Neuronal stem cell (in vitro differentiated cells): ENCODE measurements at regions not wholly inside any gene's neighbourhood (a gene's known extent, or its start where the extent isn't known, plus 50 kb on each side); places are given as distances from the start of the nearest gene placed in this dataset.
A peak's percentile ranks its signal among the peaks of the same experiment; 100 is the strongest.

Experiments used
- DNase-seq: peaks from one replicate; pipeline ENCODE4 v3.0.0-alpha.2; 2013; ENCODE audit warnings: low spot score
- H2AFZ ChIP-seq: one replicate; pipeline ENCODE4 v1.6.1; 2013; ENCODE audit warnings: mild to moderate bottlenecking, low read length, inconsistent platforms
- H2AK5ac ChIP-seq: 2 replicates; pipeline ENCODE4 v1.6.1; 2013; ENCODE audit warnings: low read depth, mild to moderate bottlenecking, inconsistent platforms, low read length, moderate library complexity, mixed read lengths
- H2BK120ac ChIP-seq: 2 replicates; pipeline ENCODE4 v1.6.1; 2013; ENCODE audit warnings: low read depth, mild to moderate bottlenecking, inconsistent platforms, low read length, moderate library complexity, mixed read lengths
- H2BK12ac ChIP-seq: one replicate; pipeline ENCODE4 v1.6.1; 2013; ENCODE audit warnings: low read length, inconsistent platforms
- H2BK15ac ChIP-seq: 2 replicates; pipeline ENCODE4 v1.6.1; 2013; ENCODE audit warnings: mild to moderate bottlenecking, low read length, inconsistent platforms, mixed read lengths
- H2BK5ac ChIP-seq: one replicate; pipeline ENCODE4 v1.6.1; 2013; ENCODE audit warnings: inconsistent platforms, mild to moderate bottlenecking, low read length, moderate library complexity
- H3K14ac ChIP-seq: one replicate; pipeline ENCODE4 v1.6.1; 2013; ENCODE audit warnings: low read length, inconsistent platforms
- H3K18ac ChIP-seq: 2 replicates; pipeline ENCODE4 v1.6.1; 2013; ENCODE audit warnings: low read length, inconsistent platforms
- H3K23ac ChIP-seq: 2 replicates; pipeline ENCODE4 v1.6.1; 2013; ENCODE audit warnings: low read depth, mild to moderate bottlenecking, mixed read lengths, low read length, inconsistent platforms; ENCODE audit not compliant: poor library complexity
- H3K27ac ChIP-seq: replicated peaks from 3 replicates; pipeline ENCODE4 v1.5.1; 2013; ENCODE audit warnings: low read length, inconsistent platforms
- H3K27me3 ChIP-seq, 3 experiments: 2 replicates each; pipeline ENCODE4 v1.6.1; 2013; ENCODE audit warnings: low read length in 3 of 3, mild to moderate bottlenecking in 2 of 3, inconsistent platforms in 1 of 3, low read depth in 1 of 3, mixed read lengths in 1 of 3, moderate library complexity in 1 of 3; ENCODE audit not compliant: control insufficient read depth in 3 of 3, insufficient read depth in 3 of 3
- H3K36me3 ChIP-seq, 2 donors: replicated peaks in 1 of 2; 2 replicates each; pipeline ENCODE4 v1.6.1; 2013; ENCODE audit warnings: low read length in 2 of 2; ENCODE audit not compliant: control insufficient read depth in 2 of 2, insufficient read depth in 2 of 2
- H3K4ac ChIP-seq: 2 replicates; pipeline ENCODE4 v1.6.1; 2013; ENCODE audit warnings: inconsistent platforms, mild to moderate bottlenecking, low read length, moderate library complexity
- H3K4me1 ChIP-seq, 2 donors: 1 replicate in 1 of 2; 2 replicates in 1 of 2; pipeline ENCODE4 v1.6.1; 2013; ENCODE audit warnings: low read length in 2 of 2, low read depth in 1 of 2; ENCODE audit not compliant: control insufficient read depth in 2 of 2, insufficient read depth in 1 of 2
- H3K4me2 ChIP-seq: one replicate; pipeline ENCODE4 v1.6.1; 2013; ENCODE audit warnings: mild to moderate bottlenecking, low read length, inconsistent platforms; ENCODE audit not compliant: insufficient read depth, poor library complexity, severe bottlenecking
- H3K4me3 ChIP-seq, 2 donors: 2 replicates each; pipeline ENCODE4 v1.5.1; 2013; ENCODE audit warnings: low read length in 2 of 2, mild to moderate bottlenecking in 2 of 2, inconsistent platforms in 1 of 2, moderate library complexity in 1 of 2
- H3K79me1 ChIP-seq: one replicate; pipeline ENCODE4 v1.6.1; 2013; ENCODE audit warnings: low read depth, mild to moderate bottlenecking, inconsistent platforms, low read length, moderate library complexity
- H3K9ac ChIP-seq: one replicate; pipeline ENCODE4 v1.6.1; 2013; ENCODE audit warnings: mild to moderate bottlenecking, low read depth, low read length, inconsistent platforms; ENCODE audit not compliant: poor library complexity
- H3K9me3 ChIP-seq, 2 donors: replicated peaks in 1 of 2; 2 replicates each; pipeline versions ENCODE3 to v1.6.1; 2013; ENCODE audit warnings: low read length in 2 of 2, mild to moderate bottlenecking in 2 of 2, inconsistent platforms in 1 of 2, low read depth in 1 of 2, mixed read lengths in 1 of 2, moderate library complexity in 1 of 2; ENCODE audit not compliant: control insufficient read depth in 2 of 2, insufficient read depth in 1 of 2
- H4K8ac ChIP-seq: one replicate; pipeline ENCODE4 v1.6.1; 2013; ENCODE audit warnings: low read depth, mild to moderate bottlenecking, inconsistent platforms, low read length, moderate library complexity
- H4K91ac ChIP-seq: one replicate; pipeline ENCODE4 v1.6.1; 2013; ENCODE audit warnings: low read length, low read depth, mild to moderate bottlenecking, inconsistent platforms; ENCODE audit not compliant: poor library complexity
- WGBS, 2 donors: extraction: QIAGEN DNeasy Blood & Tissue Kit; methylation state at CpG; one replicate each; pipeline ENCODE4 v1.1.7; 2013; ENCODE audit warnings: missing lambda C conversion rate in 2 of 2, mixed read lengths in 1 of 2; ENCODE audit not compliant: insufficient read length in 2 of 2, insufficient replicate concordance in 1 of 2; ENCODE audit errors: extremely low coverage in 2 of 2; 5-methylcytosine and 5-hydroxymethylcytosine counted together

DNA sequence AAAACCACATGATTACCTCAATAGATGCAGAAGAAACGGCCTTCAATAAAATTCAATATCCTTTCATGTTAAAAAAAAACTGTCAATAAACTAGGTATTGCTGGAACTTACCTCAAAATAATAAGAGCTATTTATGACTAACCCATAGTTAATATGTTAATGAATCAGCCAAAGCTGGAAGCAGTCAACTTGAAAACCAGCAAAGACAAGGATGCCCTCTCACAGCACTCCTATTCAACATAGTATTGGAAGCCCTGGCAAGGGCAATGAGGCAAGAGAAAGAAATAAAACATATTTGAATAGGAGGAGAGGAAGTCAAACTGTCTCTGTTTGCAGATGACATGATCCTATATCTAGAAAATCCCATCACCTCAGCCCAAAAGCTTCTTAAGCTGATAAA, 456.1 kb downstream of the OCA2 start:
- no peak overlapping the region for H4K8ac ChIP-seq
- H3K18ac ChIP-seq, result no peak overlapping the region
- H2BK5ac ChIP-seq, result no peak overlapping the region
- no peak overlapping the region for H2AFZ ChIP-seq
- no peak overlapping the region for H3K9ac ChIP-seq
- WGBS, 2 donors, result no CpG with 5 or more reads among the region's 1 CpG
- H4K91ac ChIP-seq, result no peak overlapping the region
- no peak overlapping the region for H2BK15ac ChIP-seq
- no peak overlapping the region for H3K23ac ChIP-seq
- H3K14ac ChIP-seq, result no peak overlapping the region
- no peak overlapping the region for H3K27ac ChIP-seq
- no peak for DNase-seq
- H3K9me3 ChIP-seq, result peaks cover 0 to 5% of the 10 kb centered on the region in 2 donors
- no peak overlapping the region for H2BK12ac ChIP-seq
- H2AK5ac ChIP-seq, result no peak overlapping the region
- no peak overlapping the region for H3K4ac ChIP-seq
- H3K4me2 ChIP-seq, result no peak overlapping the region
- no peak overlapping the region for H2BK120ac ChIP-seq
- peaks cover 0 to 7% of the 10 kb centered on the region in 2 donors for H3K4me1 ChIP-seq
- peaks cover 0 to 2% of the 10 kb centered on the region in 2 donors for H3K36me3 ChIP-seq
- no peaks in the 10 kb centered on the region for H3K27me3 ChIP-seq
- H3K4me3 ChIP-seq, result no peak overlapping the region
- no peaks in the 10 kb centered on the region for H3K79me1 ChIP-seq

DNA sequence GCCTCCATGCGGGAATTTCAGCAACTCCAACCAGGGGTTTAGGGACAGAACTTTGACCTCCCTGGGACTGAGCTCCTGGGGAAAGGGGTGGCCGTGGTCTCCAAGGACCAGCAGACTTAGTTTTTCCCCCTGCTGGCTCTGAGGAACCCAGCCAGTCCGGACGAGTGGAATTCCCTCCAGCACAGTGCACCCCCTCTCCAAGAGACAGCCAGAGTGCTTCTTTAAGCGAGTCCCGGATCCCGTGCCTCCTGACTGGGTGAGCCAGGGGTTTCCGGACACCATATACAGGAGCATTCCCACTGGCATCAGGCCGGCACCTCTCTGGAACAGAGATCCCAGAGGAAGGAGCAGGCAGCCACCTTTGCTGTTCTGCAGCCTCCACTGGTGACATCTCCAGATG, 459.5 kb downstream of the OCA2 start:
- Histone ChIP-seq H3K4me2 (no peak overlapping the region), H3K79me1 (no peaks in the 10 kb centered on the region), H3K14ac (peak overlapping the region; percentile 94), H2BK15ac (peak overlapping the region; percentile 74), H2BK120ac (no peak overlapping the region), H2AK5ac (peak overlapping the region; percentile 89), H3K4me1 (peaks cover 0 to 4% of the 10 kb centered on the region in 2 donors), H3K18ac (peak overlapping the region; percentile 83), H4K8ac (no peak overlapping the region), H3K36me3 (peaks cover 0 to 1% of the 10 kb centered on the region in 2 donors), H2BK5ac (no peak overlapping the region), H2BK12ac (no peak overlapping the region), H3K4ac (no peak overlapping the region), H3K27me3 (no peaks in the 10 kb centered on the region), H3K27ac (no peak overlapping the region), H3K9ac (no peak overlapping the region), H3K9me3 (peaks cover 0 to 3% of the 10 kb centered on the region in 2 donors), H3K4me3 (no peak overlapping the region), H2AFZ (no peak overlapping the region), H4K91ac (no peak overlapping the region), H3K23ac (peak overlapping the region; percentile 43)
- no peak for DNase-seq
- WGBS, 2 donors, result no CpG with 5 or more reads among the region's 9 CpGs

DNA sequence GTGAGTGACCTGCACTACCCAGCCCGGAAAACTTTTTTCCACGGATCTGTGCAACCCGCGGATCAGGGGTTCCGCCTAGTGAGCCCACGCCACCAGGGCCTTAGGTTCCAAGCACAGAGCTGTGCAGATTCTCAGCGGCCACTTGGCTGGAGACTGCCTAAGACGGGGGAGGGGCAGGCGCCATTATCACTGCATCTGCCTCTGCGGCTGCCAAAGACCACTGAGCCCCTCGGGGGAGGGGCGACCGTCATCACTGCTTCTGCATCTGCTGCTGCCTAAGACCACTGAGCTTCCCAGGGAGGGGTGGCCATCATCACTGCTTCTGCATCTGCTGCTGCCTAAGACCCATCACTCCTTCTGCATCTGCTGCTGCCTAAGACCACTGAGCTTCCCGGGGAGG, 460.2 kb downstream of the OCA2 start:
- no peak overlapping the region for H2BK5ac ChIP-seq
- no peak overlapping the region for H4K91ac ChIP-seq
- H3K27ac ChIP-seq, result no peak overlapping the region
- H3K14ac ChIP-seq, result peak overlapping the region; percentile 94
- no peak overlapping the region for H3K9ac ChIP-seq
- no peak overlapping the region for H2AFZ ChIP-seq
- no peak overlapping the region for H3K4me3 ChIP-seq
- no peak for DNase-seq
- no peaks in the 10 kb centered on the region for H3K27me3 ChIP-seq
- H3K18ac ChIP-seq, result peak overlapping the region; percentile 83
- H3K79me1 ChIP-seq, result no peaks in the 10 kb centered on the region
- peak overlapping the region; percentile 74 for H2BK15ac ChIP-seq
- H3K23ac ChIP-seq, result peak overlapping the region; percentile 43
- peak overlapping the region; percentile 89 for H2AK5ac ChIP-seq
- H2BK12ac ChIP-seq, result peak overlapping the region; percentile 84
- no peak overlapping the region for H2BK120ac ChIP-seq
- H3K4me2 ChIP-seq, result no peak overlapping the region
- peaks cover 0 to 4% of the 10 kb centered on the region in 2 donors for H3K4me1 ChIP-seq
- H4K8ac ChIP-seq, result no peak overlapping the region
- H3K9me3 ChIP-seq, result no peaks in the 10 kb centered on the region
- no peak overlapping the region for H3K4ac ChIP-seq
- no peaks in the 10 kb centered on the region for H3K36me3 ChIP-seq
- WGBS, 2 donors, result no CpG with 5 or more reads among the region's 14 CpGs

DNA sequence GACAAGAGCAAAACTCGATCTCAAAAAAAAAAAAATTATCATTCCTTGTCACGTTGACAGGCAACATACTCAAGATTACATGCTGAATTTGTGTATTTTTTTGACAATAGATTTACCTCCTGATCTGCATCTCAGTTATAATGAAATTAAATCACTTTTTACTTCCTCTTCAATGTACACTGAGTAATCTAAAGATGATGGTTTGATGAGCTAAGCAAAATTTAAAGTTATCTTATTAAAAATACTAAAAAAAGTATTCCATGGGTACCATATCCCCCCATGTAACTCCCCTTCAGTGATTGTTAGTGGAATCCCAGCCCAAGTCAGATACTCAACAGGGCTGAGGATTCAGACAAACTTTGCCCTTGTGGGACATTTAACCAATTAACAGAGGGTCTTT, 463.2 kb downstream of the OCA2 start:
- Histone ChIP-seq H3K9me3 (no peaks in the 10 kb centered on the region), H3K27ac (no peak overlapping the region), H3K14ac (no peak overlapping the region), H3K4ac (no peak overlapping the region), H3K9ac (no peak overlapping the region), H3K4me1 (peaks cover 0 to 4% of the 10 kb centered on the region in 2 donors), H4K8ac (no peak overlapping the region), H3K4me3 (no peak overlapping the region), H4K91ac (no peak overlapping the region), H2BK15ac (no peak overlapping the region), H2AFZ (no peak overlapping the region), H2AK5ac (no peak overlapping the region), H3K36me3 (no peaks in the 10 kb centered on the region), H3K18ac (no peak overlapping the region), H2BK120ac (no peak overlapping the region), H3K4me2 (no peak overlapping the region), H3K79me1 (no peaks in the 10 kb centered on the region), H3K23ac (no peak overlapping the region), H2BK12ac (no peak overlapping the region), H3K27me3 (no peaks in the 10 kb centered on the region), H2BK5ac (no peak overlapping the region)
- no CpG with 5 or more reads among the region's 2 CpGs for whole genome bisulfite sequencing, 2 donors
- no peak for DNase-seq
